ENCODE measurements at regions not wholly inside any gene's neighbourhood (a gene's known extent, or its start where the extent isn't known, plus 50 kb on each side); places are given as distances from the start of the nearest gene placed in this dataset.

- Histone ChIP-seq H3K27ac (no peak overlapping the region), H3K4me3 (no peak overlapping the region), H3K9me3 (no peaks in the 10 kb centered on the region), H3K36me3 (ENCODE audit: insufficient read depth in 1 of 2, low read depth in 1 of 2) (no peaks in the 10 kb centered on the region), H3K4me1 (no peaks in the 10 kb centered on the region), H3K27me3 (ENCODE audit: insufficient read depth in 3 of 3, low read length in 2 of 3) (no peaks in the 10 kb centered on the region)
- TF ChIP-seq CTCF (IDR thresholded peaks at IDR 0.05): no peak
- ATAC-seq: no peak
- DNase-seq: no peak
- intact Hi-C loops (cut with DNase I): no loop called here
Observed at GRCh38 chr2:103734911-103735310, 973.1 kb downstream of the TMEM182 start.

GRCh38 chr2:103738108-103738507 is 976.3 kb downstream of the TMEM182 start:
- H3K4me1 ChIP-seq: no peaks in the 10 kb centered on the region
- H3K9me3 ChIP-seq: no peaks in the 10 kb centered on the region
- no peak overlapping the region for H3K4me3 ChIP-seq
- H3K27me3 ChIP-seq (ENCODE audit: insufficient read depth in 3 of 3, low read length in 2 of 3): no peaks in the 10 kb centered on the region
- intact Hi-C loops (cut with DNase I): no loop called here
- H3K27ac ChIP-seq: no peak overlapping the region
- 86 to 88% (median 86%) methylated on average over 3 of the region's 3 CpGs for WGBS, 3 donors
- no peak for TF ChIP-seq CTCF (IDR thresholded peaks at IDR 0.05)
- DNase-seq (no peak), ATAC-seq (no peak)
- H3K36me3 ChIP-seq (ENCODE audit: insufficient read depth in 1 of 2, low read depth in 1 of 2): no peaks in the 10 kb centered on the region

DNA sequence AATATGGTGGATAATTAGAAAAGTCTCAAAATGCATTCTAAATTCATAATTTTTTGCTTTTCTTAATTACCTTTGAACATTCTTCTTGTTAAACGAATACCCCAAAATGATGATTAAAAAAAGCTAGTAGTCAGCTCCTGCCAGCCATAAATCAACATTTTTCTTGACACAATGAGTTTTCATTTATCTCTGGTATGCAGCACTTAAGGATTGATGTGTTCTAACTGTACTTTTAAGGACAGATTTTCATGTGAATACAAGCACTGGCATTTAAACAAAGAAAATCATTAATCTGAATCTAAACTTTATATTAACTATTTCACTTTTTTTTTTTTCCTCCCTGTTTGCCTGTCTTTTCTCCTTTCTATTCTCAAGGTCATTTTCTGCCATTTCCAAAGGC is 976.8 kb downstream of the TMEM182 start:
- TF ChIP-seq CTCF (IDR thresholded peaks at IDR 0.05): no peak
- ATAC-seq (no peak), DNase-seq (no peak)
- 35 to 53% (median 49%) methylated on average over 1 of the region's 1 CpG for WGBS, 3 donors
- Histone ChIP-seq H3K27ac (no peak overlapping the region), H3K4me1 (no peaks in the 10 kb centered on the region), H3K4me3 (no peak overlapping the region), H3K27me3 (ENCODE audit: insufficient read depth in 3 of 3, low read length in 2 of 3) (no peaks in the 10 kb centered on the region), H3K36me3 (ENCODE audit: insufficient read depth in 1 of 2, low read depth in 1 of 2) (no peaks in the 10 kb centered on the region), H3K9me3 (no peaks in the 10 kb centered on the region)
- intact Hi-C loops (cut with DNase I): no loop called here

- Histone ChIP-seq H3K27me3 (ENCODE audit: insufficient read depth in 3 of 3, low read length in 2 of 3) (no peaks in the 10 kb centered on the region), H3K4me3 (no peak overlapping the region), H3K36me3 (ENCODE audit: insufficient read depth in 1 of 2, low read depth in 1 of 2) (no peaks in the 10 kb centered on the region), H3K27ac (no peak overlapping the region), H3K4me1 (no peaks in the 10 kb centered on the region), H3K9me3 (no peaks in the 10 kb centered on the region)
- no peak for TF ChIP-seq CTCF (IDR thresholded peaks at IDR 0.05)
- ATAC-seq: no peak
- intact Hi-C loops (cut with DNase I): no loop called here
- DNase-seq: no peak
- 73 to 81% (median 77%) methylated on average over 3 of the region's 3 CpGs for WGBS, 3 donors
Observed at GRCh38 chr2:103739186-103739585, 977.4 kb downstream of the TMEM182 start.

GRCh38 chr2:103739921-103740320 is 978.1 kb downstream of the TMEM182 start:
- H3K36me3 ChIP-seq (ENCODE audit: insufficient read depth in 1 of 2, low read depth in 1 of 2): no peaks in the 10 kb centered on the region
- ATAC-seq (no peak), DNase-seq (no peak)
- no peak for TF ChIP-seq CTCF (IDR thresholded peaks at IDR 0.05)
- intact Hi-C loops (cut with DNase I): no loop called here
- no peak overlapping the region for H3K27ac ChIP-seq
- WGBS, 3 donors: 50 to 69% (median 56%) methylated on average over 1 of the region's 1 CpG
- no peaks in the 10 kb centered on the region for H3K9me3 ChIP-seq
- H3K4me3 ChIP-seq: no peak overlapping the region
- no peaks in the 10 kb centered on the region for H3K27me3 ChIP-seq (ENCODE audit: insufficient read depth in 3 of 3, low read length in 2 of 3)
- H3K4me1 ChIP-seq: no peaks in the 10 kb centered on the region

All from psoas muscle (tissue), 7 donors.